Immature natural killer cell (primary cell): ENCODE measurements at regions not wholly inside any gene's neighbourhood (a gene's known extent, or its start where the extent isn't known, plus 50 kb on each side); places are given as distances from the start of the nearest gene placed in this dataset.

Experiments
- DNase-seq, 3 donors: peaks; one replicate each; pipeline ENCODE4 v3.0.0; 2022; ENCODE audit warnings: mixed read lengths in 1 of 3
- H3K27ac Mint-ChIP-seq, 6 donors: one replicate each; pipeline ENCODE4 v1.8.0; 2020; ENCODE audit warnings: mixed read lengths in 6 of 6, mild to moderate bottlenecking in 5 of 6, inconsistent platforms in 4 of 6, moderate library complexity in 3 of 6
- H3K27me3 Mint-ChIP-seq, 3 donors: one replicate each; pipeline ENCODE4 v1.8.0; 2020 to 2021; ENCODE audit warnings: low read depth in 3 of 3, mild to moderate bottlenecking in 3 of 3, mixed read lengths in 3 of 3, moderate library complexity in 3 of 3, inconsistent platforms in 1 of 3
- H3K36me3 Mint-ChIP-seq, 3 donors: one replicate each; pipeline ENCODE4 v1.8.0; 2020; ENCODE audit warnings: mixed read lengths in 3 of 3, inconsistent platforms in 2 of 3, mild to moderate bottlenecking in 2 of 3
- H3K4me1 Mint-ChIP-seq, 2 donors: one replicate each; pipeline ENCODE4 v1.8.0; 2020; ENCODE audit warnings: inconsistent platforms in 2 of 2, mild to moderate bottlenecking in 2 of 2, mixed read lengths in 2 of 2, moderate library complexity in 1 of 2
- H3K4me3 Mint-ChIP-seq, 5 donors: one replicate each; pipeline ENCODE4 v1.8.0; 2020; ENCODE audit warnings: mild to moderate bottlenecking in 5 of 5, mixed read lengths in 5 of 5, inconsistent platforms in 3 of 5, moderate library complexity in 3 of 5
- H3K9me3 Mint-ChIP-seq, 6 donors: one replicate each; pipeline ENCODE4 v1.8.0; 2020; ENCODE audit warnings: mild to moderate bottlenecking in 6 of 6, mixed read lengths in 6 of 6, inconsistent platforms in 4 of 6, moderate library complexity in 3 of 6

DNA sequence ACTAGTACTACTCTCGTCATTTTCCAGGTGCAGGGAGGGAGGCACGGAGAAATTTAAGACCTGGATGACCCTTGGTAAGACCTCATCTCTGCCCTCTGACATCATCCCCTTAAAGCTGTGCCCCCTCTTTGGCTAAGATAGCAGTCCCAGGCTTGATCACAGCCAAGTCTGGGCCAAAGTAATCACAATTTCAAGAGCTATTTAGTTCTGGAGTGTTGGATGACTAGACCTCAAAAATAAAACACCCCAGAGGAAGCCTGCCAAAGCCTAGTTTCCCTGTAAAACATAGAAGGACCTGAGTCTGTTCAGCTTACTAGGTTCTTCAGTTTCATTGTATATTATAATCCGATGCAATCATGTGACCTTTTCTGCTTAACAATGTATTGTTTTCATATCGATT lies 144.6 kb upstream of the ARHGEF9 start:
- H3K4me1 Mint-ChIP-seq: no peaks in the 10 kb centered on the region
- DNase-seq: no peak
- no peak overlapping the region for H3K27ac Mint-ChIP-seq
- H3K4me3 Mint-ChIP-seq: no peak overlapping the region
- H3K9me3 Mint-ChIP-seq: peaks cover 0 to 10% (median 3%) of the 10 kb centered on the region in 6 donors
- H3K36me3 Mint-ChIP-seq: no peaks in the 10 kb centered on the region
- peaks cover 0 to 11% (median 2%) of the 10 kb centered on the region in 3 donors for H3K27me3 Mint-ChIP-seq

GRCh38 chrX:63927848-63928247 lies 142.8 kb upstream of the ARHGEF9 start:
- H3K27me3 Mint-ChIP-seq: peaks cover 0 to 11% (median 2%) of the 10 kb centered on the region in 3 donors
- H3K4me3 Mint-ChIP-seq: no peak overlapping the region
- no peak overlapping the region for H3K27ac Mint-ChIP-seq
- DNase-seq: no peak
- H3K4me1 Mint-ChIP-seq: no peaks in the 10 kb centered on the region
- peaks cover 0 to 14% (median 3%) of the 10 kb centered on the region in 6 donors for H3K9me3 Mint-ChIP-seq
- H3K36me3 Mint-ChIP-seq: no peaks in the 10 kb centered on the region

- Mint-ChIP-seq H3K27me3 (peaks cover 0 to 11% (median 1%) of the 10 kb centered on the region in 3 donors), H3K9me3 (peaks cover 0 to 6% (median under 1%) of the 10 kb centered on the region in 6 donors), H3K36me3 (no peaks in the 10 kb centered on the region), H3K4me3 (no peak overlapping the region), H3K27ac (no peak overlapping the region), H3K4me1 (no peaks in the 10 kb centered on the region)
- no peak for DNase-seq
These were observed 137.2 kb upstream of the ARHGEF9 start for GRCh38 chrX:63922221-63922620.

DNA sequence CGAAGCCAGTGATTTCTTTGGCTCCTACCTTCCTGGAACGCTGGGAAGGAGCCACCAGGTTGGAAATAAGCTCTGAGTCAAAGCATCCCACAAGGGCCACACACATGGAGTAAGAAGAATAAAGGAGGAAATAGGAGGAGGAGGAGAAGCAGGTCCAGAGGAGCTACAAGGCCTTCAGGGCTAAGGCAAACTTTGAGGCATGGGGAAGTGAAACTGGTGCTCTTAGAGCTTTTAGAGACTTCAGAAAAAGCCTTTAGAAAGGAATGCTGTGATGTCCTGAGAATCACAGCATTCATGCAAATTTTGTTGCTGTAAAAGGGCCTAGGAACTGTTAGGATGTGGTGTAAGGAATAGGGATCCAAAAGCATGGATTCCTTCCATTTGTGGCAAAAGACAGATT lies 135.9 kb upstream of the ARHGEF9 start:
- H3K4me1 Mint-ChIP-seq: no peaks in the 10 kb centered on the region
- DNase-seq: no peak
- H3K4me3 Mint-ChIP-seq: no peak overlapping the region
- H3K27me3 Mint-ChIP-seq: peaks cover 0 to 4% (median 1%) of the 10 kb centered on the region in 3 donors
- H3K27ac Mint-ChIP-seq: no peak overlapping the region
- peaks cover 0 to 6% (median 2%) of the 10 kb centered on the region in 6 donors for H3K9me3 Mint-ChIP-seq
- H3K36me3 Mint-ChIP-seq: no peaks in the 10 kb centered on the region

GRCh38 chrX:63919081-63919480 lies 134.1 kb upstream of the ARHGEF9 start:
- peaks cover 0 to 4% (median 1%) of the 10 kb centered on the region in 3 donors for H3K27me3 Mint-ChIP-seq
- H3K4me1 Mint-ChIP-seq: no peaks in the 10 kb centered on the region
- H3K9me3 Mint-ChIP-seq: peaks cover 0 to 9% (median 3%) of the 10 kb centered on the region in 6 donors
- DNase-seq: no peak
- no peaks in the 10 kb centered on the region for H3K36me3 Mint-ChIP-seq
- H3K4me3 Mint-ChIP-seq: no peak overlapping the region
- no peak overlapping the region for H3K27ac Mint-ChIP-seq

- H3K9me3 Mint-ChIP-seq: peaks cover 0 to 9% (median 3%) of the 10 kb centered on the region in 6 donors
- H3K4me1 Mint-ChIP-seq: no peaks in the 10 kb centered on the region
- no peak for DNase-seq
- H3K4me3 Mint-ChIP-seq: no peak overlapping the region
- H3K36me3 Mint-ChIP-seq: no peaks in the 10 kb centered on the region
- peaks cover 0 to 4% (median 1%) of the 10 kb centered on the region in 3 donors for H3K27me3 Mint-ChIP-seq
- H3K27ac Mint-ChIP-seq: no peak overlapping the region
These were observed 133.6 kb upstream of the ARHGEF9 start for GRCh38 chrX:63918611-63919010.

GRCh38 chrX:63917296-63917695 lies 132.3 kb upstream of the ARHGEF9 start:
- Mint-ChIP-seq H3K36me3 (no peaks in the 10 kb centered on the region), H3K4me3 (no peak overlapping the region), H3K27me3 (no peaks in the 10 kb centered on the region), H3K9me3 (peaks cover 2 to 10% (median 7%) of the 10 kb centered on the region in 6 donors), H3K4me1 (no peaks in the 10 kb centered on the region), H3K27ac (no peak overlapping the region)
- DNase-seq: no peak

- H3K4me1 Mint-ChIP-seq: no peaks in the 10 kb centered on the region
- no peaks in the 10 kb centered on the region for H3K36me3 Mint-ChIP-seq
These were observed 128.7 kb upstream of the ARHGEF9 start for GRCh38 chrX:63913719-63914118.

GRCh38 chrX:63889001-63889400 lies 104.0 kb upstream of the ARHGEF9 start:
- no peak overlapping the region for H3K27ac Mint-ChIP-seq
- H3K9me3 Mint-ChIP-seq: peaks cover 3 to 40% (median 15%) of the 10 kb centered on the region in 6 donors
- H3K4me1 Mint-ChIP-seq: no peaks in the 10 kb centered on the region
- H3K27me3 Mint-ChIP-seq: peaks cover 0 to 23% (median 11%) of the 10 kb centered on the region in 3 donors
- H3K4me3 Mint-ChIP-seq: no peak overlapping the region
- DNase-seq: no peak
- H3K36me3 Mint-ChIP-seq: no peaks in the 10 kb centered on the region

More at GRCh38 chrX:63913719-63914118, 128.7 kb upstream of the ARHGEF9 start:
- H3K9me3 Mint-ChIP-seq: peaks cover 2 to 16% (median 8%) of the 10 kb centered on the region in 6 donors
- H3K27ac Mint-ChIP-seq: no peak overlapping the region
- no peak overlapping the region for H3K4me3 Mint-ChIP-seq
- no peak for DNase-seq
- H3K27me3 Mint-ChIP-seq: no peaks in the 10 kb centered on the region

- peaks cover 0 to 22% (median 11%) of the 10 kb centered on the region in 6 donors for H3K9me3 Mint-ChIP-seq
- H3K4me3 Mint-ChIP-seq: no peak overlapping the region
- no peaks in the 10 kb centered on the region for H3K36me3 Mint-ChIP-seq
- peaks cover 0 to 16% (median 9%) of the 10 kb centered on the region in 3 donors for H3K27me3 Mint-ChIP-seq
- DNase-seq: no peak
- no peak overlapping the region for H3K27ac Mint-ChIP-seq
- H3K4me1 Mint-ChIP-seq: no peaks in the 10 kb centered on the region
These were observed 100.1 kb upstream of the ARHGEF9 start for GRCh38 chrX:63884821-63885790.

GRCh38 chrX:63869506-63869905 lies 84.5 kb upstream of the ARHGEF9 start:
- peaks cover 1 to 6% (median 5%) of the 10 kb centered on the region in 3 donors for H3K27me3 Mint-ChIP-seq

GRCh38 chrX:63855896-63856295 lies 70.9 kb upstream of the ARHGEF9 start:
- no peak for DNase-seq
- Mint-ChIP-seq H3K4me3 (no peak overlapping the region), H3K36me3 (no peaks in the 10 kb centered on the region), H3K9me3 (no peaks in the 10 kb centered on the region), H3K27ac (no peak overlapping the region), H3K4me1 (no peaks in the 10 kb centered on the region), H3K27me3 (peaks cover 0 to 2% (median 2%) of the 10 kb centered on the region in 3 donors)

More at GRCh38 chrX:63869506-63869905, 84.5 kb upstream of the ARHGEF9 start:
- Mint-ChIP-seq H3K4me3 (no peak overlapping the region), H3K36me3 (no peaks in the 10 kb centered on the region), H3K27ac (no peak overlapping the region), H3K4me1 (no peaks in the 10 kb centered on the region), H3K9me3 (peaks cover 0 to 2% (median 0%) of the 10 kb centered on the region in 6 donors)
- no peak for DNase-seq

DNA sequence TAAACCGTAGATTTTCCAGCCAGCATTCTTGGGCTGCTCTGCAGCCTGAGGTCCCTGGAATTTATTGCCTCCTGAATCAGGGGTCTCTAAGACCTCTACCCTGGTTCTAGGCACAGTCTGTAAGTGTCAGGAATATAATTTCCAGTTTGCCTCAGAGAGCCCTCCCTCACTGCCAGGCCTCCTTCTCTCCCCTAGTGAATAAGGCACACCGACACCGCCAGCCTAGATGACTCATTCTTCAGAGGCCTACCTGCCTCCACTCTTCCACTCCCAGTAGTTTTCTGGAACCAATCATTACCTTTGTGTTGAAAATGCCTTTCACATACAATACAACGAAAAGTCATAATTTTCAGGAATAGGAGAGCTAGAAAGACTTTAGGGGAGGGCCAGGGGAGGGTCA lies 50.3 kb upstream of the ARHGEF9 start:
- peaks cover 0 to 4% (median under 1%) of the 10 kb centered on the region in 6 donors for H3K9me3 Mint-ChIP-seq
- no peak overlapping the region for H3K27ac Mint-ChIP-seq
- H3K4me3 Mint-ChIP-seq: no peak overlapping the region
- H3K4me1 Mint-ChIP-seq: no peaks in the 10 kb centered on the region
- no peak for DNase-seq
- peaks cover 0 to 6% (median 0%) of the 10 kb centered on the region in 3 donors for H3K27me3 Mint-ChIP-seq
- H3K36me3 Mint-ChIP-seq: no peaks in the 10 kb centered on the region
